ENCODE measurements at regions not wholly inside any gene's neighbourhood (a gene's known extent, or its start where the extent isn't known, plus 50 kb on each side); places are given as distances from the start of the nearest gene placed in this dataset.
"Not testable (repeated sequence)": the region's sequence is repeated elsewhere in the genome, so short reads cannot be mapped to it uniquely, and the experiment has no call there.

GRCh38 chr18:66931010-66931409, 327.1 kb upstream of the CDH19 start:
- peaks cover 15% of the 10 kb centered on the region for H3K9me3 Mint-ChIP-seq
- no peaks in the 10 kb centered on the region for H3K36me3 Mint-ChIP-seq (ENCODE audit: low read depth)
- H3K27me3 Mint-ChIP-seq (ENCODE audit: low read depth): no peaks in the 10 kb centered on the region
- H3K4me3 Mint-ChIP-seq: no peak overlapping the region
- no peak overlapping the region for H3K27ac Mint-ChIP-seq
- H3K4me1 Mint-ChIP-seq (ENCODE audit: low read depth): no peaks in the 10 kb centered on the region
- no peak for DNase-seq (ENCODE audit: low spot score)

- no peak for DNase-seq (ENCODE audit: low spot score)
- H3K27ac Mint-ChIP-seq: no peak overlapping the region
- H3K36me3 Mint-ChIP-seq (ENCODE audit: low read depth): no peaks in the 10 kb centered on the region
- H3K4me3 Mint-ChIP-seq: no peak overlapping the region
- no peaks in the 10 kb centered on the region for H3K27me3 Mint-ChIP-seq (ENCODE audit: low read depth)
- no peaks in the 10 kb centered on the region for H3K4me1 Mint-ChIP-seq (ENCODE audit: low read depth)
- peaks cover 6% of the 10 kb centered on the region for H3K9me3 Mint-ChIP-seq
These were observed 312.9 kb upstream of the CDH19 start for GRCh38 chr18:66916834-66917233.

- H3K36me3 Mint-ChIP-seq (ENCODE audit: low read depth): no peaks in the 10 kb centered on the region
- H3K27ac Mint-ChIP-seq: no peak overlapping the region
- DNase-seq (ENCODE audit: low spot score): no peak
- no peak overlapping the region for H3K4me3 Mint-ChIP-seq
- peaks cover 4% of the 10 kb centered on the region for H3K9me3 Mint-ChIP-seq
- no peaks in the 10 kb centered on the region for H3K27me3 Mint-ChIP-seq (ENCODE audit: low read depth)
- no peaks in the 10 kb centered on the region for H3K4me1 Mint-ChIP-seq (ENCODE audit: low read depth)
These were observed 296.9 kb upstream of the CDH19 start for GRCh38 chr18:66900837-66901236.

GRCh38 chr18:66895631-66896030, 291.7 kb upstream of the CDH19 start:
- H3K36me3 Mint-ChIP-seq (ENCODE audit: low read depth): no peaks in the 10 kb centered on the region
- DNase-seq (ENCODE audit: low spot score): no peak
- H3K27ac Mint-ChIP-seq: no peak overlapping the region
- no peak overlapping the region for H3K4me3 Mint-ChIP-seq
- no peaks in the 10 kb centered on the region for H3K27me3 Mint-ChIP-seq (ENCODE audit: low read depth)
- H3K9me3 Mint-ChIP-seq: peaks cover 4% of the 10 kb centered on the region
- no peaks in the 10 kb centered on the region for H3K4me1 Mint-ChIP-seq (ENCODE audit: low read depth)

- no peak overlapping the region for H3K4me3 Mint-ChIP-seq
- no peak for DNase-seq (ENCODE audit: low spot score)
- no peaks in the 10 kb centered on the region for H3K36me3 Mint-ChIP-seq (ENCODE audit: low read depth)
- H3K27me3 Mint-ChIP-seq (ENCODE audit: low read depth): no peaks in the 10 kb centered on the region
- H3K4me1 Mint-ChIP-seq (ENCODE audit: low read depth): no peaks in the 10 kb centered on the region
- H3K27ac Mint-ChIP-seq: no peak overlapping the region
- peaks cover 4% of the 10 kb centered on the region for H3K9me3 Mint-ChIP-seq
These were observed 291.0 kb upstream of the CDH19 start for GRCh38 chr18:66894851-66895250.

- H3K36me3 Mint-ChIP-seq (ENCODE audit: low read depth); H3K9me3 Mint-ChIP-seq; H3K27me3 Mint-ChIP-seq (ENCODE audit: low read depth); H3K4me3 Mint-ChIP-seq; H3K27ac Mint-ChIP-seq; H3K4me1 Mint-ChIP-seq (ENCODE audit: low read depth); DNase-seq (ENCODE audit: low spot score): not testable (repeated sequence)
These were observed 288.5 kb upstream of the CDH19 start for GRCh38 chr18:66892388-66892787.

GRCh38 chr18:66874812-66875474, 271.1 kb upstream of the CDH19 start:
- H3K9me3 Mint-ChIP-seq: no peaks in the 10 kb centered on the region
- H3K4me1 Mint-ChIP-seq (ENCODE audit: low read depth): no peaks in the 10 kb centered on the region
- no peak overlapping the region for H3K27ac Mint-ChIP-seq
- no peak for DNase-seq (ENCODE audit: low spot score)
- no peaks in the 10 kb centered on the region for H3K27me3 Mint-ChIP-seq (ENCODE audit: low read depth)
- H3K4me3 Mint-ChIP-seq: no peak overlapping the region
- no peaks in the 10 kb centered on the region for H3K36me3 Mint-ChIP-seq (ENCODE audit: low read depth)

- Mint-ChIP-seq H3K27me3 (ENCODE audit: low read depth) (no peaks in the 10 kb centered on the region), H3K4me1 (ENCODE audit: low read depth) (no peaks in the 10 kb centered on the region), H3K27ac (no peak overlapping the region), H3K36me3 (ENCODE audit: low read depth) (no peaks in the 10 kb centered on the region), H3K9me3 (no peaks in the 10 kb centered on the region), H3K4me3 (no peak overlapping the region)
- no peak for DNase-seq (ENCODE audit: low spot score)
These were observed 270.5 kb upstream of the CDH19 start for GRCh38 chr18:66874375-66874774.

- Mint-ChIP-seq H3K27ac (no peak overlapping the region), H3K4me3 (no peak overlapping the region), H3K9me3 (no peaks in the 10 kb centered on the region), H3K4me1 (ENCODE audit: low read depth) (no peaks in the 10 kb centered on the region), H3K36me3 (ENCODE audit: low read depth) (no peaks in the 10 kb centered on the region), H3K27me3 (ENCODE audit: low read depth) (no peaks in the 10 kb centered on the region)
- no peak for DNase-seq (ENCODE audit: low spot score)
These were observed 270.0 kb upstream of the CDH19 start for GRCh38 chr18:66873899-66874298.

- Mint-ChIP-seq H3K36me3 (ENCODE audit: low read depth) (no peaks in the 10 kb centered on the region), H3K4me3 (no peak overlapping the region), H3K4me1 (ENCODE audit: low read depth) (no peaks in the 10 kb centered on the region), H3K27me3 (ENCODE audit: low read depth) (no peaks in the 10 kb centered on the region), H3K9me3 (no peaks in the 10 kb centered on the region), H3K27ac (no peak overlapping the region)
- no peak for DNase-seq (ENCODE audit: low spot score)
These were observed 268.4 kb upstream of the CDH19 start for GRCh38 chr18:66872277-66872676.

GRCh38 chr18:66867653-66868052, 263.8 kb upstream of the CDH19 start:
- no peaks in the 10 kb centered on the region for H3K36me3 Mint-ChIP-seq (ENCODE audit: low read depth)
- H3K27ac Mint-ChIP-seq: no peak overlapping the region
- no peaks in the 10 kb centered on the region for H3K4me1 Mint-ChIP-seq (ENCODE audit: low read depth)
- no peaks in the 10 kb centered on the region for H3K27me3 Mint-ChIP-seq (ENCODE audit: low read depth)
- no peaks in the 10 kb centered on the region for H3K9me3 Mint-ChIP-seq
- H3K4me3 Mint-ChIP-seq: no peak overlapping the region
- no peak for DNase-seq (ENCODE audit: low spot score)

GRCh38 chr18:66866427-66866940, 262.6 kb upstream of the CDH19 start:
- not testable (repeated sequence) for H3K27ac Mint-ChIP-seq; H3K4me3 Mint-ChIP-seq; DNase-seq (ENCODE audit: low spot score); H3K27me3 Mint-ChIP-seq (ENCODE audit: low read depth); H3K9me3 Mint-ChIP-seq; H3K36me3 Mint-ChIP-seq (ENCODE audit: low read depth); H3K4me1 Mint-ChIP-seq (ENCODE audit: low read depth)

GRCh38 chr18:66838340-66838987, 234.6 kb upstream of the CDH19 start:
- Mint-ChIP-seq H3K9me3 (peaks cover 3% of the 10 kb centered on the region), H3K4me3 (no peak overlapping the region), H3K27ac (no peak overlapping the region), H3K36me3 (ENCODE audit: low read depth) (no peaks in the 10 kb centered on the region), H3K4me1 (ENCODE audit: low read depth) (no peaks in the 10 kb centered on the region), H3K27me3 (ENCODE audit: low read depth) (no peaks in the 10 kb centered on the region)
- no peak for DNase-seq (ENCODE audit: low spot score)

- no peak for DNase-seq (ENCODE audit: low spot score)
- no peak overlapping the region for H3K27ac Mint-ChIP-seq
These were observed 229.8 kb upstream of the CDH19 start for GRCh38 chr18:66833646-66834045.

GRCh38 chr18:66826211-66826610, 222.3 kb upstream of the CDH19 start:
- Mint-ChIP-seq H3K27ac (no peak overlapping the region), H3K4me1 (ENCODE audit: low read depth) (no peaks in the 10 kb centered on the region), H3K4me3 (no peak overlapping the region), H3K36me3 (ENCODE audit: low read depth) (no peaks in the 10 kb centered on the region), H3K9me3 (peaks cover 4% of the 10 kb centered on the region), H3K27me3 (ENCODE audit: low read depth) (no peaks in the 10 kb centered on the region)
- DNase-seq (ENCODE audit: low spot score): no peak

More at GRCh38 chr18:66833646-66834045, 229.8 kb upstream of the CDH19 start:
- H3K4me3 Mint-ChIP-seq: no peak overlapping the region
- no peaks in the 10 kb centered on the region for H3K36me3 Mint-ChIP-seq (ENCODE audit: low read depth)
- no peaks in the 10 kb centered on the region for H3K9me3 Mint-ChIP-seq
- H3K27me3 Mint-ChIP-seq (ENCODE audit: low read depth): no peaks in the 10 kb centered on the region
- H3K4me1 Mint-ChIP-seq (ENCODE audit: low read depth): no peaks in the 10 kb centered on the region

Data from T-helper 2 cell treated with Interferon-gamma antibody and Interleukin-4, amounts not matched to agents 5 μg/mL and 100 μg/mL, for 36 hours (primary cell).